Stimulated activated CD8-positive, alpha-beta memory T cell treated with anti-CD3 and anti-CD28 coated beads, Interleukin-4, amount 100 ng/mL, for 1 hour (primary cell): ENCODE measurements at regions not wholly inside any gene's neighbourhood (a gene's known extent, or its start where the extent isn't known, plus 50 kb on each side); places are given as distances from the start of the nearest gene placed in this dataset.

Experiments
- DNase-seq, 2 donors: peaks; one replicate each; pipeline ENCODE4 v3.0.0-alpha.2; 2020; ENCODE audit warnings: low read depth in 2 of 2, low spot score in 1 of 2

GRCh38 chr16:5635331-5635730 is 537.7 kb upstream of the EEF2KMT start:
- no peak for DNase-seq

- no peak for DNase-seq
Measured at GRCh38 chr16:5634666-5635180, 537.1 kb upstream of the EEF2KMT start.

GRCh38 chr16:5633845-5634440 is 536.3 kb upstream of the EEF2KMT start:
- DNase-seq, result no peak

- no peak for DNase-seq
Measured at GRCh38 chr16:5622234-5622884, 524.8 kb upstream of the EEF2KMT start.

- DNase-seq, result no peak
Measured at GRCh38 chr16:5621826-5622225, 524.2 kb upstream of the EEF2KMT start.

GRCh38 chr16:5619304-5619703 is 521.7 kb upstream of the EEF2KMT start:
- no peak for DNase-seq

- no peak for DNase-seq
Measured at GRCh38 chr16:5616841-5617240, 519.2 kb upstream of the EEF2KMT start.

- no peak for DNase-seq
Measured at GRCh38 chr16:5615868-5616642, 518.5 kb upstream of the EEF2KMT start.

GRCh38 chr16:5607169-5607568 is 509.6 kb upstream of the EEF2KMT start:
- DNase-seq, result no peak

GRCh38 chr16:5605404-5605803 is 507.8 kb upstream of the EEF2KMT start:
- DNase-seq, result no peak

- DNase-seq, result no peak
Measured at GRCh38 chr16:5604770-5605169, 507.2 kb upstream of the EEF2KMT start.

GRCh38 chr16:5603836-5604235 is 506.2 kb upstream of the EEF2KMT start:
- no peak for DNase-seq

GRCh38 chr16:5601957-5602356 is 504.4 kb upstream of the EEF2KMT start:
- no peak for DNase-seq

GRCh38 chr16:5598793-5599192 is 501.2 kb upstream of the EEF2KMT start:
- no peak for DNase-seq

- DNase-seq, result no peak
Measured at GRCh38 chr16:5595849-5596248, 498.3 kb upstream of the EEF2KMT start.

GRCh38 chr16:5590416-5590815 is 492.8 kb upstream of the EEF2KMT start:
- no peak for DNase-seq

- DNase-seq, result no peak
Measured at GRCh38 chr16:5589812-5590373, 492.3 kb upstream of the EEF2KMT start.

- no peak for DNase-seq
Measured at GRCh38 chr16:5584109-5584508, 486.5 kb upstream of the EEF2KMT start.

GRCh38 chr16:5582529-5582928 is 484.9 kb upstream of the EEF2KMT start:
- no peak for DNase-seq

- no peak for DNase-seq
Measured at GRCh38 chr16:5581908-5582307, 484.3 kb upstream of the EEF2KMT start.

- no peak for DNase-seq
Measured at GRCh38 chr16:5581428-5581827, 483.8 kb upstream of the EEF2KMT start.

GRCh38 chr16:5580772-5581171 is 483.2 kb upstream of the EEF2KMT start:
- no peak for DNase-seq
